ENCODE measurements at regions not wholly inside any gene's neighbourhood (a gene's known extent, or its start where the extent isn't known, plus 50 kb on each side); places are given as distances from the start of the nearest gene placed in this dataset.

DNA sequence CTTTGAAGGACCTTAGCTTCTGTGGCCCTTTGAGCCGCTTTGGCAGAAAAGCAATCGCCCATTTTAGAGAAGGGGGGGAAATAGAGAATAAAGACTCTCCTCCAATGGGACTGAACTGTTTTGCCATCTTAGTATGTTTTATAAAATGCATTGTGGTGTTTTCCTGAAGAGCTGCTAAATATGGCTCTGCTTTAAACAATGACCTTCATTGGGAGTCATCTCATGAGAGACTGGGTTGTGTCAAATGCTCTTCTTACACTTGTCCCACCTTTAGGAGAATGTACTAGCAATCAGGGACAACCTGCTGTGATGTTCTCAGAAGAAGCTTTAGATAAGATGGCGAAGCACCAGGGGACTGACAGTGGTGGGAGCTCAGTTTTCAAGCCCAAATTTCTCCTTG, 418.9 kb upstream of the POU3F3 start:
- Histone ChIP-seq H3K9me3 (ENCODE audit: insufficient read depth, low read depth, low read length) (no peaks in the 10 kb centered on the region), H3K27me3 (ENCODE audit: insufficient read depth, low read length) (no peaks in the 10 kb centered on the region), H3K36me3 (ENCODE audit: insufficient read depth, low read length) (no peaks in the 10 kb centered on the region), H3K27ac (ENCODE audit: low read depth, low read length) (peak overlapping the region; percentile 37; the same call in 1 of the 2 replicates), H3K4me1 (ENCODE audit: insufficient read depth, low read length) (peaks cover 36% of the 10 kb centered on the region), H3K4me3 (ENCODE audit: low read length) (peak overlapping the region; percentile 34; the same call in 1 of the 2 replicates), H3K9ac (ENCODE audit: low read depth, low read length) (peak overlapping the region; percentile 31; the same call in 1 of the 2 replicates)
- WGBS = 72% methylated on average over 3 of the region's 3 CpGs

- Histone ChIP-seq H3K4me1 (ENCODE audit: insufficient read depth, low read length) (peaks cover 18% of the 10 kb centered on the region), H3K9ac (ENCODE audit: low read depth, low read length) (no peak overlapping the region), H3K27ac (ENCODE audit: low read depth, low read length) (no peak overlapping the region), H3K36me3 (ENCODE audit: insufficient read depth, low read length) (no peaks in the 10 kb centered on the region), H3K4me3 (ENCODE audit: low read length) (no peak overlapping the region), H3K9me3 (ENCODE audit: insufficient read depth, low read depth, low read length) (no peaks in the 10 kb centered on the region), H3K27me3 (ENCODE audit: insufficient read depth, low read length) (no peaks in the 10 kb centered on the region)
- 91% methylated on average over 3 of the region's 3 CpGs for WGBS
Measured at GRCh38 chr2:104438481-104438880, 415.4 kb upstream of the POU3F3 start.

GRCh38 chr2:104443145-104443544, 410.8 kb upstream of the POU3F3 start:
- no peaks in the 10 kb centered on the region for H3K9me3 ChIP-seq (ENCODE audit: insufficient read depth, low read depth, low read length)
- no peaks in the 10 kb centered on the region for H3K27me3 ChIP-seq (ENCODE audit: insufficient read depth, low read length)
- H3K4me1 ChIP-seq (ENCODE audit: insufficient read depth, low read length) = peaks cover 5% of the 10 kb centered on the region; the same call in 1 of the 2 replicates
- no peak overlapping the region for H3K4me3 ChIP-seq (ENCODE audit: low read length)
- no peak overlapping the region for H3K9ac ChIP-seq (ENCODE audit: low read depth, low read length)
- 97% methylated on average over 5 of the region's 5 CpGs for WGBS
- no peak overlapping the region for H3K27ac ChIP-seq (ENCODE audit: low read depth, low read length)
- H3K36me3 ChIP-seq (ENCODE audit: insufficient read depth, low read length) = no peaks in the 10 kb centered on the region

DNA sequence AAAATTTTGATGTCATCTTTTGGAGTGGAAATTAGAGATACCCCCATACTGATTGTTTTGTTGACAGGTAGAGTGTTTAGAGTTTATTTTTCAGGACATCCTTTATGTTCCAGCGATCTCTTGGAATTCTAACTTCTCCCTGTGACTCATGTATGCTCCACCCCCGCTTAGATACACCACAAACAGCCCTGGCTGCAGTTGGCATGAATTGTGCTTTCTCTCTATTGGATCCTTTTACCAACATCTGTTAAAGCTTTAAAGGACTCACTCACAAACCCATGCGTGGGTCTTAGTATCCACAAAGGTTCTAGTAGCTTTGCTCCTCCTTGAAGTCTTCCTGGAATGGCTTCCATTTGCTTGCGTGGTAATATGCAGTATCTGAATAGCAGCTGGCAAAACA, 409.5 kb upstream of the POU3F3 start:
- Histone ChIP-seq H3K27me3 (ENCODE audit: insufficient read depth, low read length) (no peaks in the 10 kb centered on the region), H3K9me3 (ENCODE audit: insufficient read depth, low read depth, low read length) (no peaks in the 10 kb centered on the region), H3K27ac (ENCODE audit: low read depth, low read length) (no peak overlapping the region), H3K36me3 (ENCODE audit: insufficient read depth, low read length) (no peaks in the 10 kb centered on the region), H3K9ac (ENCODE audit: low read depth, low read length) (no peak overlapping the region), H3K4me3 (ENCODE audit: low read length) (no peak overlapping the region), H3K4me1 (ENCODE audit: insufficient read depth, low read length) (peaks cover 5% of the 10 kb centered on the region; the same call in 1 of the 2 replicates)
- 87% methylated on average over 4 of the region's 4 CpGs for WGBS

DNA sequence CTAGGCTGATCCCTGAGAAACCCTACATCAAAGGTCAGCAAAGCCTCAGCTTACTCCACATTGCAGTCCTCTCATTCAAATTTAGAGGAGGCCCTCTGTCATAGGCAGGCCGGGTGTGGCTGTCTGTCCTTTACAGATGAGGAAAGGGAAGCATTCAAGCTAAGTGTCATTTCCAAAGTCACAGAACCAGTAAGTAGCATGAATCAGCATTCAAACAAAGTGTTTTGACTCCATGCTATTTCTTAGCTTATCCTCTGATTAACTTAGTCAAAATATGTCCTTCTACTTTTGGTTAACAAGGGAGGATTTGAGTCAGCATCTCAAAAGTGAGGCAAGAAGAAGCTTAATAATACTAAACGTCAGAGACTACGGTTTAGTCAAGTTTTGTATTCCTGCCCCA, 409.0 kb upstream of the POU3F3 start:
- no peaks in the 10 kb centered on the region for H3K27me3 ChIP-seq (ENCODE audit: insufficient read depth, low read length)
- 94% methylated on average over 3 of the region's 3 CpGs for WGBS

DNA sequence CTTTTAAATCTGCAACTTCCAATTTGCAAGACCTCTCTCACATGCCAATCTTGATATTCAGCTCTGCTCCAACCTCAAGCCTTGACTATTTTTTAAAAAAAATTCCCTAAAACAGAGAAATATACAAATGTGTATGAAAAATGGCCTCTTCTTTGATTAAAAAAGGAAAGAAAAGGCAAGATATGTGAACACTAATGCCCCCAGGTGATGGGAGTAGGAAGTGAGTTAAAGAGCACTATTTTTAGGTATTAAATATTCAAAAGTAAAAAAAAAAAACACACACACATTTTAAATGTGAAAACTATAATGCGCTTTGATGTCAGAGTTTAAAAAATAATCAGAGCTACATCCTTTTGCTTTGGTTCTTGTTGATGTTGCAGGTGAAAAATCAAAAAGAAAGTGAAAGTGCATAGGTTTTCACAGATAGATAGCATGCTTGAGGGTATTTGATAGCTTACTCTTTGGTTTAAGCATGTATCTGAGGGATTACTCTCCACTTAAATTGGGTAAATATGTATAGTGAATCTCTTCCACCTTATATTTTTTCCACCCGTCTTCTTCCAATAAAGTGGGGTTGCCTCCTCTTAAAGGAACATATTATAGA, 406.0 kb upstream of the POU3F3 start:
- Histone ChIP-seq H3K9me3 (ENCODE audit: insufficient read depth, low read depth, low read length) (no peaks in the 10 kb centered on the region), H3K4me1 (ENCODE audit: insufficient read depth, low read length) (peaks cover 5% of the 10 kb centered on the region; the same call in 1 of the 2 replicates), H3K27ac (ENCODE audit: low read depth, low read length) (no peak overlapping the region), H3K9ac (ENCODE audit: low read depth, low read length) (no peak overlapping the region), H3K4me3 (ENCODE audit: low read length) (no peak overlapping the region), H3K36me3 (ENCODE audit: insufficient read depth, low read length) (no peaks in the 10 kb centered on the region), H3K27me3 (ENCODE audit: insufficient read depth, low read length) (no peaks in the 10 kb centered on the region)
- 97% methylated on average over 1 of the region's 2 CpGs for WGBS

More for the DNA sequence above, 409.0 kb upstream of the POU3F3 start:
- H3K9ac ChIP-seq (ENCODE audit: low read depth, low read length) = no peak overlapping the region
- H3K4me3 ChIP-seq (ENCODE audit: low read length) = no peak overlapping the region
- H3K4me1 ChIP-seq (ENCODE audit: insufficient read depth, low read length) = peaks cover 5% of the 10 kb centered on the region; the same call in 1 of the 2 replicates
- no peak overlapping the region for H3K27ac ChIP-seq (ENCODE audit: low read depth, low read length)
- no peaks in the 10 kb centered on the region for H3K36me3 ChIP-seq (ENCODE audit: insufficient read depth, low read length)
- H3K9me3 ChIP-seq (ENCODE audit: insufficient read depth, low read depth, low read length) = no peaks in the 10 kb centered on the region

DNA sequence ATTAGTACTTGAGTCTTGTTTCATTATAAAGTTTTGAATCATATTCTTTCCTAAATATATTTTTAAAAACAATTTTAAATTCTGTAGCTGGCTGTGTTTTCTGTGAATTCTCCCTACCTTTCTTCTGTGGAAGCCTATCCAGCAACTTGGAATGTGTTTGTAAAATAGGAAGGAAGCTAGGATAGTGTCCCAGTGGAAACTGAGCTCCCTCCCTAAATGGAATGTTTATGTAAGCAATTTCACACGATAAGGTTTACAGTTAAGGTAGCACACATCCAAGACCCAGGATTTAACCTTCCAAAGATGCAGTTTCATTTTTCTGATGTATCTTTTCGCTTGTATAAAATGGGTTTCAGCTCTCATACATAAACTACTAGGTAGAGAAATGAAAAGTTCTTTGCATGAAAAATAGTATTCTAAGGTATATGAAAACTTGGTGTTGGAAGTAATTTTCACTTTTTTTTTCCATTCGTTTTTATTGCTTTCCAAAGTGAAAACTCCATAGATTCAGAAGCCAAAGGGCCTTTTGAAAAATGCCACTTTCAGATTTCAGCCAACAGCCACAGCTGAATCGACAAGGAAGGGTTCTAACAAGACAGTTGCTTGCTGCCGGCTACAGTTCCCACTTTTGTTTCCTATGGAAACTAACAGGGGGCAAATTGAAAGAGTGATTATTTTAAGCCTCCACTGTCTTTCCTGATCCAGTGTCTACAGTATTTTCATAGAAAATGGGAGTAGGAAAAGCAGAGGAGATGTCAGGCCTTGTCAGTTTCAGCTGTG, 405.1 kb upstream of the POU3F3 start:
- Histone ChIP-seq H3K27ac (ENCODE audit: low read depth, low read length) (no peak overlapping the region), H3K9me3 (ENCODE audit: insufficient read depth, low read depth, low read length) (no peaks in the 10 kb centered on the region), H3K9ac (ENCODE audit: low read depth, low read length) (no peak overlapping the region), H3K4me3 (ENCODE audit: low read length) (no peak overlapping the region), H3K27me3 (ENCODE audit: insufficient read depth, low read length) (no peaks in the 10 kb centered on the region), H3K36me3 (ENCODE audit: insufficient read depth, low read length) (no peaks in the 10 kb centered on the region), H3K4me1 (ENCODE audit: insufficient read depth, low read length) (peaks cover 5% of the 10 kb centered on the region; the same call in 1 of the 2 replicates)
- 90% methylated on average over 4 of the region's 5 CpGs for WGBS

GRCh38 chr2:104452558-104452957, 401.4 kb upstream of the POU3F3 start:
- no peaks in the 10 kb centered on the region for H3K9me3 ChIP-seq (ENCODE audit: insufficient read depth, low read depth, low read length)
- WGBS = 100% methylated on average over 2 of the region's 2 CpGs

DNA sequence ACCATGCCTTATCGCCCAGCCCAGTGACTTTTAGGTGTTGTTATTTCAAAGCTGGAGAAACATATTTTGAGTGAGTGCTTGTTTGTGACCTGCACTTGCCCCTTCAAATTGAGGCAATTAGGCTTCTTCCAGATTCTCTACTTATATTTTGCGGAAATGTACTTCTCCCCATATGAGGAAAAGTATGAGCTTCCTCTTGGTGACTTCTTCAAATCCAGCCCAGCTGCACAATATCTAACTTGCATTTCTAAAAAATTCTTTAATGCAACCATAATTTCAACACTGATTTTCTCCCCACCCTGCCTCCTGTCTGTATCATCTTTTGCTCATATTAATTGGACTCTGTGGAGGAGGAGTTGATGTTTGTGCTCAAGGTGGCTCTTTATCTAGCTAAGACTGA, 391.2 kb upstream of the POU3F3 start:
- Histone ChIP-seq H3K9ac (ENCODE audit: low read depth, low read length) (no peak overlapping the region), H3K36me3 (ENCODE audit: insufficient read depth, low read length) (no peaks in the 10 kb centered on the region), H3K27me3 (ENCODE audit: insufficient read depth, low read length) (no peaks in the 10 kb centered on the region), H3K27ac (ENCODE audit: low read depth, low read length) (no peak overlapping the region), H3K4me1 (ENCODE audit: insufficient read depth, low read length) (no peaks in the 10 kb centered on the region), H3K4me3 (ENCODE audit: low read length) (no peak overlapping the region), H3K9me3 (ENCODE audit: insufficient read depth, low read depth, low read length) (no peaks in the 10 kb centered on the region)
- 94% methylated on average over 2 of the region's 2 CpGs for WGBS

More at GRCh38 chr2:104452558-104452957, 401.4 kb upstream of the POU3F3 start:
- Histone ChIP-seq H3K27me3 (ENCODE audit: insufficient read depth, low read length) (no peaks in the 10 kb centered on the region), H3K9ac (ENCODE audit: low read depth, low read length) (no peak overlapping the region), H3K4me3 (ENCODE audit: low read length) (no peak overlapping the region), H3K4me1 (ENCODE audit: insufficient read depth, low read length) (no peaks in the 10 kb centered on the region), H3K36me3 (ENCODE audit: insufficient read depth, low read length) (no peaks in the 10 kb centered on the region), H3K27ac (ENCODE audit: low read depth, low read length) (no peak overlapping the region)

DNA sequence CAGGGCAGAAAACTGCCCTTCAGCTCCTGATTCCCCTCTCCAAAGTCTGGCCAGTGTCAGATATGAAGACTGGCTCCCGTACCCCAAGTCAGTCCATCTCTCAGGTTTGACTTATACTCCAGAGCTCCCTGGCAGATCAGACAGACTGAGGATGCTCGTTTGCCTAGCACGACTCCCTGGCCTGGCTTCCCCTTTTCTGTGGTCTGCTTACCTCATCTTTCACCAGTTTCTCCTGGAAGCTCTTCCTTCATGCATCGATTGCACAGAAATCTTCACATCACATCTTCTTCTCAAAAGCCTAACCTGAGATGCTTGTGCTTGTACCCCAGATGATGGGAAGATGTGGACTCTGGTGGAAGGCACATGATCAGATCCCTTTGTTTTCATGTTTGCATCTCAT, 387.9 kb upstream of the POU3F3 start:
- WGBS = 95% methylated on average over 4 of the region's 4 CpGs
- Histone ChIP-seq H3K4me1 (ENCODE audit: insufficient read depth, low read length) (peaks cover 14% of the 10 kb centered on the region), H3K9ac (ENCODE audit: low read depth, low read length) (no peak overlapping the region), H3K9me3 (ENCODE audit: insufficient read depth, low read depth, low read length) (no peaks in the 10 kb centered on the region), H3K27me3 (ENCODE audit: insufficient read depth, low read length) (no peaks in the 10 kb centered on the region), H3K4me3 (ENCODE audit: low read length) (no peak overlapping the region), H3K27ac (ENCODE audit: low read depth, low read length) (no peak overlapping the region), H3K36me3 (ENCODE audit: insufficient read depth, low read length) (no peaks in the 10 kb centered on the region)

GRCh38 chr2:104468846-104469245, 385.1 kb upstream of the POU3F3 start:
- H3K27me3 ChIP-seq (ENCODE audit: insufficient read depth, low read length) = no peaks in the 10 kb centered on the region
- 88% methylated on average over 6 of the region's 6 CpGs for WGBS
- H3K4me3 ChIP-seq (ENCODE audit: low read length) = no peak overlapping the region
- peaks cover 35% of the 10 kb centered on the region for H3K4me1 ChIP-seq (ENCODE audit: insufficient read depth, low read length)
- no peak overlapping the region for H3K27ac ChIP-seq (ENCODE audit: low read depth, low read length)
- no peak overlapping the region for H3K9ac ChIP-seq (ENCODE audit: low read depth, low read length)
- H3K36me3 ChIP-seq (ENCODE audit: insufficient read depth, low read length) = no peaks in the 10 kb centered on the region
- H3K9me3 ChIP-seq (ENCODE audit: insufficient read depth, low read depth, low read length) = no peaks in the 10 kb centered on the region
